BJ (cell line): ENCODE measurements at regions not wholly inside any gene's neighbourhood (a gene's known extent, or its start where the extent isn't known, plus 50 kb on each side); places are given as distances from the start of the nearest gene placed in this dataset.

Experiments
- CTCF ChIA-PET: fragments of 350-600 bp; formaldehyde crosslinking; extraction: SDS; loops from one replicate; lab custom pipeline; 2021; ENCODE audit warnings: antibody characterized with exemption, inconsistent platforms; lab: Yijun Ruan, JAX
- POLR2A ChIA-PET: fragments of 300-600 bp; sonication (Branson Sonifier 250); formaldehyde crosslinking; extraction: SDS; loops from one replicate; lab custom pipeline; 2021; ENCODE audit warnings: antibody characterized with exemption; lab: Charles Lee
- DNase-seq: peaks from one replicate; pipeline ENCODE4 v3.0.0-alpha.2; 2011; ENCODE audit warnings: low read depth
- H3K27me3 ChIP-seq: 2 replicates; pipeline ENCODE4 v1.6.0; 2011; ENCODE audit warnings: low read length; ENCODE audit not compliant: control insufficient read depth, insufficient read depth
- H3K36me3 ChIP-seq: 2 replicates; pipeline ENCODE4 v1.5.1; 2011; ENCODE audit warnings: low read length; ENCODE audit not compliant: control insufficient read depth, insufficient read depth
- H3K4me3 ChIP-seq: 2 replicates; pipeline ENCODE4 v1.5.1; 2011; ENCODE audit warnings: low read depth, mild to moderate bottlenecking, control low read depth, low read length
- CTCF ChIP-seq: IDR thresholded peaks from 2 replicates; pipeline ENCODE4 v1.5.1; 2011; ENCODE audit warnings: low read depth, mild to moderate bottlenecking, control low read depth, inconsistent platforms, low read length, moderate library complexity; ENCODE audit not compliant: insufficient read depth

GRCh38 chr22:27372969-27373670 is 428.4 kb downstream of the MN1 start:
- POLR2A ChIA-PET: no interaction called here
- no peak for DNase-seq
- CTCF ChIA-PET: no interaction called here
- Histone ChIP-seq H3K4me3 (no peak overlapping the region), H3K36me3 (no peaks in the 10 kb centered on the region), H3K27me3 (peaks cover 6% of the 10 kb centered on the region)
- TF ChIP-seq CTCF: no peak

GRCh38 chr22:27377501-27378295 is 423.9 kb downstream of the MN1 start:
- Histone ChIP-seq H3K27me3 (peaks cover 24% of the 10 kb centered on the region), H3K4me3 (no peak overlapping the region), H3K36me3 (no peaks in the 10 kb centered on the region)
- no peak for DNase-seq
- no peak for TF ChIP-seq CTCF
- POLR2A ChIA-PET: no interaction called here
- CTCF ChIA-PET: no interaction called here

GRCh38 chr22:27378311-27378800 is 423.2 kb downstream of the MN1 start:
- ChIA-PET CTCF (no interaction called here), POLR2A (no interaction called here)
- DNase-seq: no peak
- TF ChIP-seq CTCF: no peak
- no peak overlapping the region for H3K4me3 ChIP-seq
- H3K27me3 ChIP-seq: peaks cover 24% of the 10 kb centered on the region
- H3K36me3 ChIP-seq: no peaks in the 10 kb centered on the region

GRCh38 chr22:27378995-27379394 is 422.6 kb downstream of the MN1 start:
- no peak for DNase-seq
- Histone ChIP-seq H3K4me3 (no peak overlapping the region), H3K36me3 (no peaks in the 10 kb centered on the region), H3K27me3 (peaks cover 24% of the 10 kb centered on the region)
- ChIA-PET POLR2A (no interaction called here), CTCF (no interaction called here)
- TF ChIP-seq CTCF: no peak

GRCh38 chr22:27380855-27381254 is 420.7 kb downstream of the MN1 start:
- CTCF ChIA-PET: no interaction called here
- no peak for DNase-seq

More at GRCh38 chr22:27380855-27381254, 420.7 kb downstream of the MN1 start:
- Histone ChIP-seq H3K27me3 (peaks cover 24% of the 10 kb centered on the region), H3K4me3 (no peak overlapping the region), H3K36me3 (no peaks in the 10 kb centered on the region)
- POLR2A ChIA-PET: no interaction called here
- no peak for TF ChIP-seq CTCF
